ENCODE measurements at regions not wholly inside any gene's neighbourhood (a gene's known extent, or its start where the extent isn't known, plus 50 kb on each side); places are given as distances from the start of the nearest gene placed in this dataset.
A peak's percentile ranks its signal among the peaks of the same experiment; 100 is the strongest.
"Not testable (repeated sequence)": the region's sequence is repeated elsewhere in the genome, so short reads cannot be mapped to it uniquely, and the experiment has no call there.

- Histone ChIP-seq H3K36me3 (ENCODE audit: insufficient read depth, low read length) (no peaks in the 10 kb centered on the region), H4K20me1 (ENCODE audit: insufficient read depth) (no peaks in the 10 kb centered on the region), H3K27me3 (ENCODE audit: insufficient read depth, low read depth, low read length) (no peaks in the 10 kb centered on the region), H3K9me3 (ENCODE audit: low read length) (no peaks in the 10 kb centered on the region), H3K9ac (ENCODE audit: low read length) (no peak overlapping the region), H3K79me2 (replicated peaks; ENCODE audit: insufficient read depth, low read length) (no peaks in the 10 kb centered on the region), H3K27ac (ENCODE audit: low read length) (no peak overlapping the region), H3F3A (ENCODE audit: insufficient read depth, low read length, poor library complexity, severe bottlenecking) (no peaks in the 10 kb centered on the region), H3K9me2 (ENCODE audit: insufficient read depth, low read length) (no peaks in the 10 kb centered on the region), H3K4me3 (ENCODE audit: low read length) (no peak overlapping the region), H3K4me2 (ENCODE audit: low read length) (no peak overlapping the region), H2AFZ (ENCODE audit: low read depth, low read length) (no peak overlapping the region)
- TF ChIP-seq POLR2AphosphoS5 (IDR thresholded peaks at IDR 0.05) (no peak), SMC3 (conservative IDR thresholded peaks at IDR 0.05; ENCODE audit: poor library complexity) (no peak), EZH2 (IDR thresholded peaks at IDR 0.05; ENCODE audit: borderline replicate concordance, insufficient read depth, low read length, poor library complexity, severe bottlenecking) (no peak), RAD21 (conservative IDR thresholded peaks at IDR 0.05) (no peak), TAF1 (IDR thresholded peaks at IDR 0.05; ENCODE audit: low read depth) (no peak), EP300 (conservative IDR thresholded peaks at IDR 0.05; ENCODE audit: poor library complexity, severe bottlenecking) (no peak), REST (IDR thresholded peaks at IDR 0.05; ENCODE audit: borderline replicate concordance) (no peak), CTCF (IDR thresholded peaks at IDR 0.05; ENCODE audit: poor library complexity, severe bottlenecking) (no peak), MXI1 (conservative IDR thresholded peaks at IDR 0.05; ENCODE audit: poor library complexity, severe bottlenecking) (no peak)
Observed at GRCh38 chr14:86065407-86065806, 535.5 kb downstream of the FLRT2 start.

GRCh38 chr14:86064595-86064994, 534.7 kb downstream of the FLRT2 start:
- not testable (repeated sequence) for H3F3A ChIP-seq (ENCODE audit: insufficient read depth, low read length, poor library complexity, severe bottlenecking); H3K27me3 ChIP-seq (ENCODE audit: insufficient read depth, low read depth, low read length); H3K36me3 ChIP-seq (ENCODE audit: insufficient read depth, low read length); H3K79me2 ChIP-seq (replicated peaks; ENCODE audit: insufficient read depth, low read length); H3K9me3 ChIP-seq (ENCODE audit: low read length); H3K9ac ChIP-seq (ENCODE audit: low read length); H3K9me2 ChIP-seq (ENCODE audit: insufficient read depth, low read length); H2AFZ ChIP-seq (ENCODE audit: low read depth, low read length); H3K4me2 ChIP-seq (ENCODE audit: low read length); H3K27ac ChIP-seq (ENCODE audit: low read length); H3K4me3 ChIP-seq (ENCODE audit: low read length); H4K20me1 ChIP-seq (ENCODE audit: insufficient read depth)

- no peak overlapping the region for H2AFZ ChIP-seq (ENCODE audit: low read depth, low read length)
- H3K9me2 ChIP-seq (ENCODE audit: insufficient read depth, low read length), result no peaks in the 10 kb centered on the region
- no peak for TF ChIP-seq MXI1 (conservative IDR thresholded peaks at IDR 0.05; ENCODE audit: poor library complexity, severe bottlenecking)
- peak; percentile 81 for TF ChIP-seq CTCF (IDR thresholded peaks at IDR 0.05; ENCODE audit: poor library complexity, severe bottlenecking)
- TF ChIP-seq SMC3 (conservative IDR thresholded peaks at IDR 0.05; ENCODE audit: poor library complexity), result peak; percentile 84
- peak; percentile 89 for TF ChIP-seq RAD21 (conservative IDR thresholded peaks at IDR 0.05)
- H3K36me3 ChIP-seq (ENCODE audit: insufficient read depth, low read length), result no peaks in the 10 kb centered on the region
- H3F3A ChIP-seq (ENCODE audit: insufficient read depth, low read length, poor library complexity, severe bottlenecking), result no peaks in the 10 kb centered on the region
- no peaks in the 10 kb centered on the region for H3K79me2 ChIP-seq (replicated peaks; ENCODE audit: insufficient read depth, low read length)
- no peak overlapping the region for H3K9ac ChIP-seq (ENCODE audit: low read length)
- H3K27me3 ChIP-seq (ENCODE audit: insufficient read depth, low read depth, low read length), result no peaks in the 10 kb centered on the region
- no peak overlapping the region for H3K4me3 ChIP-seq (ENCODE audit: low read length)
- H3K27ac ChIP-seq (ENCODE audit: low read length), result no peak overlapping the region
- H3K4me2 ChIP-seq (ENCODE audit: low read length), result no peak overlapping the region
- H3K9me3 ChIP-seq (ENCODE audit: low read length), result no peaks in the 10 kb centered on the region
- H4K20me1 ChIP-seq (ENCODE audit: insufficient read depth), result no peaks in the 10 kb centered on the region
Observed at GRCh38 chr14:86057018-86057667, 527.2 kb downstream of the FLRT2 start.
